ENCODE measurements at regions not wholly inside any gene's neighbourhood (a gene's known extent, or its start where the extent isn't known, plus 50 kb on each side); places are given as distances from the start of the nearest gene placed in this dataset.

DNA sequence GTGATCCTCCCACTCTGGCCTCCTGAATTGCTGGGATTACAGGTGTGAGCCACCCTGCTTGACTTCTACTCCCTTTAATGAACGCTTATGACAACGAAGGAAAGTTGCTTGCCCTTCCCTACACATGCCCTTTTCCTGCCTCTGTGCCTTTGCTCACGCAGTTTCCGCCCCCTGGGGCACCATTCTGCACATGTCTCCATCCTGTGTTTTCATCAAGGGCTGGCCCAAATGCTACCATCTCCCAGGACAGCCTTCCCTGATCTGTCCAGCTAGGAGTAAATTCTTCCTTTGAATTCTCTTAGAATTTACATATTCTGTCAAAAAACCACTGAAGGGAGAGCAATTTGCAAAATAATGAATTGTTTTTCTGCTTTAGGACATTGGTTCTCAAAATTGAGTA lies 50.0 kb upstream of the KMT2C start:
- TF ChIP-seq CTCF (IDR thresholded peaks at IDR 0.05): no peak
- TF ChIP-seq SIN3A (IDR thresholded peaks at IDR 0.05; ENCODE audit: borderline replicate concordance, low read depth, low read length): no peak
- no peak for TF ChIP-seq RFX5 (IDR thresholded peaks at IDR 0.05; ENCODE audit: low read length)
- TF ChIP-seq, protein P1, sequence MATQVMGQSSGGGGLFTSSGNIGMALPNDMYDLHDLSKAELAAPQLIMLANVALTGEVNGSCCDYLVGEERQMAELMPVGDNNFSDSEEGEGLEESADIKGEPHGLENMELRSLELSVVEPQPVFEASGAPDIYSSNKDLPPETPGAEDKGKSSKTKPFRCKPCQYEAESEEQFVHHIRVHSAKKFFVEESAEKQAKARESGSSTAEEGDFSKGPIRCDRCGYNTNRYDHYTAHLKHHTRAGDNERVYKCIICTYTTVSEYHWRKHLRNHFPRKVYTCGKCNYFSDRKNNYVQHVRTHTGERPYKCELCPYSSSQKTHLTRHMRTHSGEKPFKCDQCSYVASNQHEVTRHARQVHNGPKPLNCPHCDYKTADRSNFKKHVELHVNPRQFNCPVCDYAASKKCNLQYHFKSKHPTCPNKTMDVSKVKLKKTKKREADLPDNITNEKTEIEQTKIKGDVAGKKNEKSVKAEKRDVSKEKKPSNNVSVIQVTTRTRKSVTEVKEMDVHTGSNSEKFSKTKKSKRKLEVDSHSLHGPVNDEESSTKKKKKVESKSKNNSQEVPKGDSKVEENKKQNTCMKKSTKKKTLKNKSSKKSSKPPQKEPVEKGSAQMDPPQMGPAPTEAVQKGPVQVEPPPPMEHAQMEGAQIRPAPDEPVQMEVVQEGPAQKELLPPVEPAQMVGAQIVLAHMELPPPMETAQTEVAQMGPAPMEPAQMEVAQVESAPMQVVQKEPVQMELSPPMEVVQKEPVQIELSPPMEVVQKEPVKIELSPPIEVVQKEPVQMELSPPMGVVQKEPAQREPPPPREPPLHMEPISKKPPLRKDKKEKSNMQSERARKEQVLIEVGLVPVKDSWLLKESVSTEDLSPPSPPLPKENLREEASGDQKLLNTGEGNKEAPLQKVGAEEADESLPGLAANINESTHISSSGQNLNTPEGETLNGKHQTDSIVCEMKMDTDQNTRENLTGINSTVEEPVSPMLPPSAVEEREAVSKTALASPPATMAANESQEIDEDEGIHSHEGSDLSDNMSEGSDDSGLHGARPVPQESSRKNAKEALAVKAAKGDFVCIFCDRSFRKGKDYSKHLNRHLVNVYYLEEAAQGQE (IDR thresholded peaks at IDR 0.05; ENCODE audit: low read depth, low read length): no peak
- no peak for TF ChIP-seq EZH2phosphoT487 (IDR thresholded peaks at IDR 0.05; ENCODE audit: borderline replicate concordance, low read depth)
- TF ChIP-seq, protein P2, sequence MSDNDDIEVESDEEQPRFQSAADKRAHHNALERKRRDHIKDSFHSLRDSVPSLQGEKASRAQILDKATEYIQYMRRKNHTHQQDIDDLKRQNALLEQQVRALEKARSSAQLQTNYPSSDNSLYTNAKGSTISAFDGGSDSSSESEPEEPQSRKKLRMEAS (IDR thresholded peaks at IDR 0.05; ENCODE audit: low read depth): no peak
- no peak for TF ChIP-seq RCOR1 (IDR thresholded peaks at IDR 0.05; ENCODE audit: low read length)
- TF ChIP-seq CHD2 (IDR thresholded peaks at IDR 0.05; ENCODE audit: low read length, partially characterized antibody): no peak
- TF ChIP-seq TAF1 (IDR thresholded peaks at IDR 0.05; ENCODE audit: borderline replicate concordance, low read depth, low read length): no peak
- no peak for TF ChIP-seq NRF1 (IDR thresholded peaks at IDR 0.05; ENCODE audit: low read depth, low read length)
- TF ChIP-seq IRF3 (IDR thresholded peaks at IDR 0.05; ENCODE audit: low read depth, low read length): no peak

Measured in SK-N-SH (cell line).